GM19397 (cell line): ENCODE measurements at regions not wholly inside any gene's neighbourhood (a gene's known extent, or its start where the extent isn't known, plus 50 kb on each side); places are given as distances from the start of the nearest gene placed in this dataset.

Experiments used
- ATAC-seq: cut with Tn5 transposase; IDR thresholded peaks from one replicate; pipeline ENCODE4 v1.9.1; 2021; ENCODE audit warnings: mild to moderate bottlenecking, moderate library complexity; ENCODE audit not compliant: unreplicated experiment

GRCh38 chr9:89789922-89790510 is 185.2 kb downstream of the GADD45G start:
- no peak for ATAC-seq

GRCh38 chr9:89790542-89791109 is 185.8 kb downstream of the GADD45G start:
- no peak for ATAC-seq

- no peak for ATAC-seq
Measured at GRCh38 chr9:89791754-89792153, 186.9 kb downstream of the GADD45G start.

GRCh38 chr9:89792189-89793123 is 187.6 kb downstream of the GADD45G start:
- no peak for ATAC-seq

GRCh38 chr9:89793124-89793495 is 188.3 kb downstream of the GADD45G start:
- no peak for ATAC-seq

GRCh38 chr9:89793551-89793950 is 188.7 kb downstream of the GADD45G start:
- ATAC-seq = no peak

- no peak for ATAC-seq
Measured at GRCh38 chr9:89794918-89795317, 190.1 kb downstream of the GADD45G start.

GRCh38 chr9:89795538-89796195 is 190.9 kb downstream of the GADD45G start:
- no peak for ATAC-seq

- ATAC-seq = no peak
Measured at GRCh38 chr9:89796606-89797005, 191.8 kb downstream of the GADD45G start.

GRCh38 chr9:89797255-89797654 is 192.4 kb downstream of the GADD45G start:
- ATAC-seq = no peak

GRCh38 chr9:89797937-89798455 is 193.2 kb downstream of the GADD45G start:
- no peak for ATAC-seq

- no peak for ATAC-seq
Measured at GRCh38 chr9:89798547-89799120, 193.8 kb downstream of the GADD45G start.

GRCh38 chr9:89799221-89799620 is 194.4 kb downstream of the GADD45G start:
- ATAC-seq = no peak

- no peak for ATAC-seq
Measured at GRCh38 chr9:89799766-89800165, 195.0 kb downstream of the GADD45G start.

- ATAC-seq = no peak
Measured at GRCh38 chr9:89801341-89801740, 196.5 kb downstream of the GADD45G start.

- ATAC-seq = no peak
Measured at GRCh38 chr9:89801742-89802670, 197.2 kb downstream of the GADD45G start.

GRCh38 chr9:89802781-89803355 is 198.1 kb downstream of the GADD45G start:
- ATAC-seq = no peak

- ATAC-seq = no peak
Measured at GRCh38 chr9:89803403-89803802, 198.6 kb downstream of the GADD45G start.

GRCh38 chr9:89804766-89805531 is 200.1 kb downstream of the GADD45G start:
- ATAC-seq = no peak
